ENCODE measurements at regions not wholly inside any gene's neighbourhood (a gene's known extent, or its start where the extent isn't known, plus 50 kb on each side); places are given as distances from the start of the nearest gene placed in this dataset.

- TF ChIP-seq, protein P1, sequence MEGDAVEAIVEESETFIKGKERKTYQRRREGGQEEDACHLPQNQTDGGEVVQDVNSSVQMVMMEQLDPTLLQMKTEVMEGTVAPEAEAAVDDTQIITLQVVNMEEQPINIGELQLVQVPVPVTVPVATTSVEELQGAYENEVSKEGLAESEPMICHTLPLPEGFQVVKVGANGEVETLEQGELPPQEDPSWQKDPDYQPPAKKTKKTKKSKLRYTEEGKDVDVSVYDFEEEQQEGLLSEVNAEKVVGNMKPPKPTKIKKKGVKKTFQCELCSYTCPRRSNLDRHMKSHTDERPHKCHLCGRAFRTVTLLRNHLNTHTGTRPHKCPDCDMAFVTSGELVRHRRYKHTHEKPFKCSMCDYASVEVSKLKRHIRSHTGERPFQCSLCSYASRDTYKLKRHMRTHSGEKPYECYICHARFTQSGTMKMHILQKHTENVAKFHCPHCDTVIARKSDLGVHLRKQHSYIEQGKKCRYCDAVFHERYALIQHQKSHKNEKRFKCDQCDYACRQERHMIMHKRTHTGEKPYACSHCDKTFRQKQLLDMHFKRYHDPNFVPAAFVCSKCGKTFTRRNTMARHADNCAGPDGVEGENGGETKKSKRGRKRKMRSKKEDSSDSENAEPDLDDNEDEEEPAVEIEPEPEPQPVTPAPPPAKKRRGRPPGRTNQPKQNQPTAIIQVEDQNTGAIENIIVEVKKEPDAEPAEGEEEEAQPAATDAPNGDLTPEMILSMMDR (IDR thresholded peaks at IDR 0.05; ENCODE audit: low read depth, low read length): no peak
- TF ChIP-seq EZH2phosphoT487 (IDR thresholded peaks at IDR 0.05; ENCODE audit: low read depth): no peak
These were observed 77.4 kb upstream of the ZCCHC2 start for GRCh38 chr18:62445386-62445917.
